Smooth muscle cell (in vitro differentiated cells): ENCODE measurements at regions not wholly inside any gene's neighbourhood (a gene's known extent, or its start where the extent isn't known, plus 50 kb on each side); places are given as distances from the start of the nearest gene placed in this dataset.
"Not testable (repeated sequence)": the region's sequence is repeated elsewhere in the genome, so short reads cannot be mapped to it uniquely, and the experiment has no call there.

Experiments
- DNase-seq: peaks from one replicate; lab custom pipeline; 2025; ENCODE audit not compliant: unreplicated experiment; lab: John Stamatoyannopoulos, UW
- H2AFZ ChIP-seq: fragments of 200-600 bp; sonication (generic); 2 replicates; pipeline ENCODE4 v1.6.0; 2016; ENCODE audit warnings: antibody characterized with exemption, low read depth, mild to moderate bottlenecking
- H3F3A ChIP-seq: fragments of 200-600 bp; sonication (generic); 2 replicates; pipeline ENCODE4 v1.6.0; 2017; ENCODE audit warnings: antibody characterized with exemption, low read depth
- H3K27ac ChIP-seq: fragments of 200-600 bp; sonication (generic); 2 replicates; pipeline ENCODE4 v1.5.1; 2016; ENCODE audit warnings: low read depth, mild to moderate bottlenecking
- H3K27me3 ChIP-seq: fragments of 200-600 bp; sonication (generic); 2 replicates; pipeline ENCODE4 v1.6.1; 2016; ENCODE audit warnings: low read depth, mild to moderate bottlenecking
- H3K36me3 ChIP-seq: fragments of 200-600 bp; sonication (generic); 2 replicates; pipeline ENCODE4 v1.5.1; 2016; ENCODE audit warnings: low read depth
- H3K4me1 ChIP-seq: fragments of 200-600 bp; sonication (generic); 2 replicates; pipeline ENCODE4 v1.5.1; 2016; ENCODE audit warnings: low read depth
- H3K4me2 ChIP-seq: fragments of 200-600 bp; sonication (generic); 2 replicates; pipeline ENCODE4 v1.6.0; 2016; ENCODE audit warnings: mild to moderate bottlenecking
- H3K4me3 ChIP-seq: fragments of 200-600 bp; sonication (generic); 2 replicates; pipeline ENCODE4 v1.5.1; 2016; ENCODE audit warnings: mild to moderate bottlenecking
- H3K79me2 ChIP-seq: fragments of 200-600 bp; sonication (generic); 2 replicates; pipeline ENCODE4 v1.6.0; 2016; ENCODE audit warnings: low read depth, mild to moderate bottlenecking
- H3K9ac ChIP-seq: fragments of 200-600 bp; sonication (generic); 2 replicates; pipeline ENCODE4 v1.6.0; 2016; ENCODE audit warnings: low read depth
- H3K9me3 ChIP-seq: fragments of 200-600 bp; sonication (generic); replicated peaks from 2 replicates; pipeline ENCODE4 v1.5.1; 2016; ENCODE audit warnings: low read depth
- H4K20me1 ChIP-seq: fragments of 200-600 bp; sonication (generic); 2 replicates; pipeline ENCODE4 v1.6.0; 2016; ENCODE audit warnings: low read depth
- WGBS: methylation state at CpG from one replicate; pipeline ENCODE4 v1.1.7; 2016; ENCODE audit warnings: low lambda C conversion rate; 5-methylcytosine and 5-hydroxymethylcytosine counted together

DNA sequence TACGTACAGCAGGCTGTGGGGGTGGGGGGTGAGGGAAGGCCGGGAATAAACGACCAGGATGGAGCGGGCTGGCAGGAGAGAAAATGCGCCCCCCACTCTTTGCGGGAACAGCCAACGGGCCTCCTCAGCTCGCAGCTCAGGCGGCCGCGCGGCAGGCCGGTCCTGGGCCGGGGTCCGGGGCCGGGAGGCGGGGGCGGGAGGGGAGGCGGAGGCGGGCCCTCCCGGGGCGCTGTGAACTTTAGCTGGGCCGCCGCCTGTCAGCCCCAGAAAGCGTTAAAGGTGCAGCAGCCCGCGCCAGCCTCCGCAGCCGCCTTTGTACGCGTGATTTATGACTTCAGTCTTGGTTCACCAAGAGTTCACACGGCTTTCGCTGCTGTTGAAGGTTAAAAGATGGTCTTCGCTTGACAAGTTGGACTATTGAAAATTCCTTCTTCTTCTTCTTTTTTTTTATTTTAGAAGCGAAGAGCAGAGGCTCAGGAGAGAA, 466.0 kb upstream of the ZNG1F start:
- H3K79me2 ChIP-seq, H3K27ac ChIP-seq, H3K27me3 ChIP-seq, H3F3A ChIP-seq, H4K20me1 ChIP-seq, H3K9me3 ChIP-seq, H2AFZ ChIP-seq, DNase-seq, H3K36me3 ChIP-seq, H3K4me1 ChIP-seq, H3K4me3 ChIP-seq, H3K9ac ChIP-seq: not testable (repeated sequence)
- 51% methylated on average over 17 of the region's 35 CpGs for WGBS
- peak overlapping the region; percentile 51 for H3K4me2 ChIP-seq

DNA sequence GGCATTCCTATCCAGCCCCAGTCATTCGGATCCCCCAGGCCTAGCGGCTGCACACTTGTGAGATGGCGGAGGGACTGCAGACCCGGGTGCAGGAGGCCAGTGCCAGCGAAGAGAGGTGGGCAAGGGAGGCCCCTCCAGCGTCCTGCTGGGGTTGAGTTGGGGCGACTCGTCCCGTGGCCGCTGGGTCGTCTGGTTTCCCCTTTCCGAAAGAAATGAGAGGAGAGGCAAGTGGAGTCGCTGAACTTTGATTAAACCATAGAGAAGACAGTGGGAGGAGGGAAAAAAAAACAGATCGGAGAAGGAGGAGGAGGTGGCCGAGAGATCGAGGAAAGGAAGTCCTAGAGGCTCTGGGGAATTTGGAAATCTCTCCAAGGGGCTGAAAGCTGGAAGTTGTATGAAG, 465.2 kb upstream of the ZNG1F start:
- not testable (repeated sequence) for H3K4me3 ChIP-seq, H3F3A ChIP-seq, H3K27me3 ChIP-seq, H3K4me2 ChIP-seq, H3K4me1 ChIP-seq, H3K9ac ChIP-seq, H3K9me3 ChIP-seq, H3K36me3 ChIP-seq, H3K79me2 ChIP-seq, H3K27ac ChIP-seq, DNase-seq, H2AFZ ChIP-seq, H4K20me1 ChIP-seq
- 62% methylated on average over 16 of the region's 16 CpGs for WGBS

DNA sequence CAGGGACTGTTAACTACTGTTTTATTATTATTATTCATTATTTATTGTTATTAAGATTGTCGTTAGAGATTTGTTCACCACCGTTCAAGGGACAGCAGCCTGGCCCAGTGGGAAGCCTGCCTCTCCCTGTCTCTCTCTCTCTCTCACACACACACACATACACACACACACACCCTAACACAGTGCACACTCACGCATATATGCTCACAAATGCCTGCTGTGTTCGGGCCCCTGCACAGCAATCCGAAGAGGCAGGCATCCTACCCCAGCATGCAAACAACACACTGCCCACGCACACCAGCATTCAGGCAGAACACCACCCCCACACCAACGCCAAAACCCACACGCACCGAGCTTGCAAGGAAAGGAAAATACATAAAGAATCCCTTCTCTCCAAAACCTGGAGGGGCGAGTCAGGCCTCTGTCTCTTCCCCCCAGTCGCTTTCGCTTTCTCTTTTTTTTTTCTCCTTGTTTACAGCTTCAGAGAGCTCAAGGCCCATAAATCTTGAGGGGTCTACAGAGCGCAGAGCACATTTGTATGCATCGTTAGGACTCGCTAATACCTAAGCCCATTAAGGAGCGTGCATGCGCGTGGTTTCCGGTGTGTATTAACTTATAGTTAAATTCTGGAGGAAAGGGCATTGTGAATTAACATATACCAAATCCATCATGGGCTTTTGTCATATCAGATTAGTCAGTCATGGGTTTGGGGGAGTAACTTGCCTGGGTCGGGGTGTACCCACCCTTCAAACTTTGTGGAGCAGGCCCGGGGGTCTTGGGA, 464.6 kb upstream of the ZNG1F start:
- DNase-seq, H3K4me1 ChIP-seq, H3K4me2 ChIP-seq, H3K4me3 ChIP-seq, H3K9me3 ChIP-seq, H2AFZ ChIP-seq, H3K9ac ChIP-seq, H3F3A ChIP-seq, H3K27me3 ChIP-seq, H3K79me2 ChIP-seq, H4K20me1 ChIP-seq, H3K27ac ChIP-seq, H3K36me3 ChIP-seq: not testable (repeated sequence)
- 43% methylated on average over 16 of the region's 21 CpGs for whole genome bisulfite sequencing

DNA sequence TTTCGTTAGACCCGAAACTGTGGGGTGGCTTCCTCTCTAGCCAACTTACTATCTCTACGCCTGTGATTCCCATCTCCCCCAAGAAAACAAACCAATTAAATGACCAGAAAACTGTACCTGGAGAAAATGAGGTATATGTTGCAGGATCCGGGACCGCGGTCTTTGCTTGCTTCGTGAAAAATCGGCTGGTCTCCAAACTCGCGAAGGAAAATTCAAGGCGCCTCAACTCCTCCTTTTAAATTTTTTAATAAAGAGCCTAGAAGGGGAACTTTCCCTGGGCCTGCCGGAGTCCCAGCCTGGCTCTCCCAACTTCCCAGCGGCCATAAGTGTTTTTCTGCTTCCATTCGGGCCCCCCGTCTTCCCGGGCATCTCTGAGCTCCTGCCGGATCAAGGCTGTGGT, 463.7 kb upstream of the ZNG1F start:
- WGBS, result 80% methylated on average over 16 of the region's 17 CpGs
- H3K9ac ChIP-seq, H3K4me1 ChIP-seq, H3K79me2 ChIP-seq, H3K9me3 ChIP-seq, H3K4me3 ChIP-seq, H3F3A ChIP-seq, H3K27me3 ChIP-seq, H3K36me3 ChIP-seq, H4K20me1 ChIP-seq, H3K27ac ChIP-seq, H2AFZ ChIP-seq, DNase-seq, H3K4me2 ChIP-seq: not testable (repeated sequence)

DNA sequence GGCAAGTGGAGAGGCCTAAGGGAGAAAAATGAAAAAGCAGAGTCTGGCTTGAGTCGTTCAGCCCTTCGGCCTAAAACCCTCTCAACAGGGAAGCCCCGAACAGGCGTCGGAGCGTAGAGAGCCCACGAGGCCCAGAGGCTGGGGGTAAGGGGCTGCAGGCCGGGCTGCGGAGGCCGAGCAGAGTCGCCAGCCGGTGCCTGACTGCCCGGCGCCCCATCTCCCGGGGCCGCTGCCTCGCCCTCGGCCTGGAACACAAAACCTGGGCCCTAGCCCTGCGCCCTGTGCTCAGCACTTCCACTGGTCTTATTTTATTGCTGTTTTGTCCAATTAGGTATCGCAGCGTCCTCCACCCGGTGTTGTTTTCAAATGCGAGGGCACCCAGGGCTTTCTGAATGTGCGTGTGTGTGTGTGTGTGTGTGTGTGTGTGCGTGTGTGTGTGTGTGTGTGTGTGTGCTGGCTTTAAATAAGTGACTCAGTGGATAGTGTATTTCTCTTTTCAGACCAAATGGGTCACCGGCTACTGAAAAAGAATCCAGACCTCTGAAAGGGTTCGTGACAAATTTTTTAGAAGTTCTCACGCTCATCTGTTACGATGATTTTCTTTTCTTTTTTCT, 463.1 kb upstream of the ZNG1F start:
- not testable (repeated sequence) for H3K9me3 ChIP-seq, H3K79me2 ChIP-seq, H2AFZ ChIP-seq, H3K27me3 ChIP-seq, H3K4me3 ChIP-seq, H3K4me1 ChIP-seq, H3K36me3 ChIP-seq, H3F3A ChIP-seq, H3K27ac ChIP-seq, H4K20me1 ChIP-seq, H3K4me2 ChIP-seq, H3K9ac ChIP-seq, DNase-seq
- 77% methylated on average over 18 of the region's 29 CpGs for WGBS

DNA sequence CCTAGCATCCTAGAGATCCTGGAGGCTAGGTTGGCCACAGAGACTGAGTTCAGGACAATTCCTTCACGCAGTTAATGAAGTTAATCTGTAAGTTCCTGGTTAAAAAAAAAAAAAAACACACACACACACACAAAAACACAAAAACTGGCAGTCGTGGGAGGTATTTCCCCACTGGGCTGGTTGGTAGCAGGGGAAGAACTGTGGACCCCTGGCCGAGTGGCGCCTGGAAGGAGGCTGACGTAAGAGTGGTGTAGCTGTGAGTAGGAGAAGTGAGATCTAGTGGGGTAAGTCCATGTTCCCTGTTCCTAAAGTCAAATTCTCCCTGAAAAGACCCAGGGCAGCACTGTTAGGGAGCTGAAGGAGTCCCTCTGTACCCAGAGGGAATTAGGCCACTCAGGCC, 461.0 kb upstream of the ZNG1F start:
- H3K4me2 ChIP-seq, H2AFZ ChIP-seq, H3K79me2 ChIP-seq, H3K9me3 ChIP-seq, H3K4me1 ChIP-seq, H3K9ac ChIP-seq, H3K27me3 ChIP-seq, H3K27ac ChIP-seq, H3K36me3 ChIP-seq, DNase-seq, H3K4me3 ChIP-seq, H3F3A ChIP-seq, H4K20me1 ChIP-seq: not testable (repeated sequence)
- 93% methylated on average over 4 of the region's 5 CpGs for WGBS

DNA sequence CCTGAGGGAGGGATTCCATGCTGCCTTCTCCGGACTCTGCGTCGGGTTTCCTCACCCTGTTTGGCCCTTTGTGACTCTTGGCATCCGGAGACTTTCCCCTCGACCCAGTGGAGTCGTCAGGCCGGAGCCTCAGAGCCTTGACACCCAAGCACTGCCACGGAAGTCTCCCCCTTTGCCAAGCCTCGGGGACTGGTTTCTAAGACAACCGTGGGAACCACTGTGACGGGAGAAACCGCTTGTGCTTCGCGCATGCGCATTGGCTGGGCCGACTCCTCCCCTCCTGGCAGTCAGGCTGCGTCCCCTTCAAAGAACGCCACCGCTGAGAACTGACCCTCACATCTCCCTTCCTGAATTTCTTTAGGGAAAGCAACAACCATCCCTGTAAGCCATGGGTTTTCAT, 459.4 kb upstream of the ZNG1F start:
- not testable (repeated sequence) for H3K27me3 ChIP-seq, H3K27ac ChIP-seq, H3K4me1 ChIP-seq, H4K20me1 ChIP-seq, H2AFZ ChIP-seq, H3K4me3 ChIP-seq, H3K36me3 ChIP-seq, H3K79me2 ChIP-seq, H3K9me3 ChIP-seq, DNase-seq, H3K9ac ChIP-seq, H3F3A ChIP-seq, H3K4me2 ChIP-seq
- WGBS, result 24% methylated on average over 3 of the region's 19 CpGs

DNA sequence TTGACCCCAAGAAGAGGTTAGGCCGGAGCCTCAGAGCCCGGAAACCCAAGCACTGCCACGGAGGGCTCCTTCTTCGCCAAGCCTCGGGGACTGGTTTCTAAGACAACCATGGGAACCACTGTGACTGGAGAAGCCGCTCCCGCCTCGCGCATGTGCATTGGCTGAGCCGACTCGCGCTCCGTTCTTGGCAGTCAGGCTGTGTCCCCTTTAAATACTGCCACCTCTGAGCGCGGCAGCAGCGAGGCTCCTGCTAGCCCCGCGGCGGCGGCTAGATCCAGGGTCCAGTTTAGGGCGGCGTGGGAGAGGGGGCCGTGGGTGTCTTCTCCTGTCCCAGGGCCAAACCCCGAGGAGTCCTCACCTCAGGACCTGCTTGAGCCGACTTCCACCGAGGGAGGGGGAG, 457.1 kb upstream of the ZNG1F start:
- not testable (repeated sequence) for H4K20me1 ChIP-seq, H3K27me3 ChIP-seq, H3K9me3 ChIP-seq, H3K4me2 ChIP-seq, H3K9ac ChIP-seq, H3K36me3 ChIP-seq, H3K79me2 ChIP-seq, H2AFZ ChIP-seq, H3K4me1 ChIP-seq, H3K4me3 ChIP-seq, H3K27ac ChIP-seq, H3F3A ChIP-seq, DNase-seq
- 95% methylated on average over 26 of the region's 26 CpGs for WGBS
